Fibroblast of lung (primary cell): ENCODE measurements at regions not wholly inside any gene's neighbourhood (a gene's known extent, or its start where the extent isn't known, plus 50 kb on each side); places are given as distances from the start of the nearest gene placed in this dataset.

ENCODE experiments used
- DNase-seq, 2 donors: peaks; one replicate each; pipeline versions ENCODE4 v3.0.0 to v3.0.0-alpha.2; 2010; ENCODE audit warnings: low read depth in 2 of 2
- H2AFZ ChIP-seq: 2 replicates; pipeline ENCODE4 v1.5.1; 2012; ENCODE audit warnings: low read length, control low read depth, inconsistent platforms
- H3K27ac ChIP-seq: 2 replicates; pipeline ENCODE4 v1.5.1; 2011; ENCODE audit warnings: low read length, control low read depth; ENCODE audit not compliant: insufficient read depth
- H3K27me3 ChIP-seq: 2 replicates; pipeline ENCODE4 v1.5.1; 2011; ENCODE audit warnings: mild to moderate bottlenecking, low read length; ENCODE audit not compliant: control insufficient read depth, insufficient read depth
- H3K36me3 ChIP-seq: 2 replicates; pipeline ENCODE4 v1.5.1; 2011; ENCODE audit warnings: low read length; ENCODE audit not compliant: control insufficient read depth, insufficient read depth
- H3K4me1 ChIP-seq: 2 replicates; pipeline ENCODE4 v1.5.1; 2011; ENCODE audit warnings: low read length; ENCODE audit not compliant: control insufficient read depth, insufficient read depth; ENCODE audit errors: extremely low read depth
- H3K4me2 ChIP-seq: 2 replicates; pipeline ENCODE4 v1.5.1; 2011; ENCODE audit warnings: low read length, control low read depth; ENCODE audit not compliant: insufficient read depth; ENCODE audit errors: extremely low read depth
- H3K4me3 ChIP-seq, 4 experiments: fragments of 200-600 bp in 1 of 4; sonication (generic) in 1 of 4; replicated peaks in 1 of 4; 2 replicates each; pipeline ENCODE4 v1.5.1; 2011 to 2016; ENCODE audit warnings: low read length in 4 of 4, low read depth in 3 of 4, mild to moderate bottlenecking in 3 of 4, control low read depth in 2 of 4, inconsistent platforms in 1 of 4, mixed read lengths in 1 of 4; ENCODE audit not compliant: insufficient read depth in 1 of 4; ENCODE audit errors: control extremely low read depth in 1 of 4
- H3K79me2 ChIP-seq: 2 replicates; pipeline ENCODE4 v1.5.1; 2012; ENCODE audit warnings: mild to moderate bottlenecking, low read length, inconsistent platforms; ENCODE audit not compliant: control insufficient read depth, insufficient read depth
- H3K9ac ChIP-seq: 2 replicates; pipeline ENCODE4 v1.5.1; 2011; ENCODE audit warnings: mild to moderate bottlenecking, low read length, control low read depth; ENCODE audit not compliant: insufficient read depth
- H3K9me3 ChIP-seq: 2 replicates; pipeline ENCODE4 v1.5.1; 2012; ENCODE audit warnings: low read depth, low read length; ENCODE audit not compliant: control insufficient read depth, insufficient read depth
- H4K20me1 ChIP-seq: 2 replicates; pipeline ENCODE4 v1.5.1; 2011; ENCODE audit warnings: low read length; ENCODE audit not compliant: control insufficient read depth, insufficient read depth; ENCODE audit errors: extremely low read depth
- CTCF ChIP-seq, 2 donors: IDR thresholded peaks in 1 of 2; conservative IDR thresholded peaks in 1 of 2; 1 replicate in 1 of 2; 2 replicates in 1 of 2; pipeline ENCODE4 v1.5.1; 2011 to 2012; ENCODE audit warnings: low read length in 2 of 2, control low read depth in 1 of 2, inconsistent platforms in 1 of 2, low read depth in 1 of 2, mild to moderate bottlenecking in 1 of 2
- EZH2 ChIP-seq: IDR thresholded peaks from 2 replicates; pipeline ENCODE4 v1.5.1; 2012; ENCODE audit warnings: low read length, control low read depth, mild to moderate bottlenecking; ENCODE audit errors: missing control alignments

- no peaks in the 10 kb centered on the region for H3K4me1 ChIP-seq
- no peak overlapping the region for H3K9ac ChIP-seq
- no peaks in the 10 kb centered on the region for H3K79me2 ChIP-seq
- H3K4me2 ChIP-seq = no peak overlapping the region
- H4K20me1 ChIP-seq = no peaks in the 10 kb centered on the region
- no peaks in the 10 kb centered on the region for H3K36me3 ChIP-seq
- no peak overlapping the region for H3K27ac ChIP-seq
- no peak overlapping the region for H2AFZ ChIP-seq
- H3K9me3 ChIP-seq = no peaks in the 10 kb centered on the region
- no peak for TF ChIP-seq CTCF (conservative IDR thresholded peaks at IDR 0.05 in 1 of 2, IDR thresholded peaks at IDR 0.05 in 1 of 2; ENCODE audit: low read depth in 1 of 2, low read length in 2 of 2)
- no peak for TF ChIP-seq EZH2
- DNase-seq = no peak
- no peak overlapping the region for H3K4me3 ChIP-seq
- no peaks in the 10 kb centered on the region for H3K27me3 ChIP-seq
Observed at GRCh38 chr18:39403121-39403520, 1837.5 kb upstream of the CELF4 start.

GRCh38 chr18:39399662-39400061 is 1834.1 kb upstream of the CELF4 start:
- Histone ChIP-seq H3K27me3 (no peaks in the 10 kb centered on the region), H3K9me3 (no peaks in the 10 kb centered on the region), H3K4me1 (no peaks in the 10 kb centered on the region), H2AFZ (no peak overlapping the region), H3K79me2 (no peaks in the 10 kb centered on the region), H3K36me3 (no peaks in the 10 kb centered on the region), H3K4me2 (no peak overlapping the region), H3K27ac (no peak overlapping the region), H3K4me3 (no peak overlapping the region), H4K20me1 (no peaks in the 10 kb centered on the region), H3K9ac (no peak overlapping the region)
- DNase-seq = no peak
- TF ChIP-seq CTCF (conservative IDR thresholded peaks at IDR 0.05 in 1 of 2, IDR thresholded peaks at IDR 0.05 in 1 of 2; ENCODE audit: low read depth in 1 of 2, low read length in 2 of 2) = no peak

GRCh38 chr18:39396168-39396567 is 1830.6 kb upstream of the CELF4 start:
- no peaks in the 10 kb centered on the region for H3K79me2 ChIP-seq
- no peaks in the 10 kb centered on the region for H4K20me1 ChIP-seq
- no peak overlapping the region for H3K27ac ChIP-seq
- no peaks in the 10 kb centered on the region for H3K36me3 ChIP-seq
- no peaks in the 10 kb centered on the region for H3K27me3 ChIP-seq
- H3K4me1 ChIP-seq = no peaks in the 10 kb centered on the region
- TF ChIP-seq CTCF (conservative IDR thresholded peaks at IDR 0.05 in 1 of 2, IDR thresholded peaks at IDR 0.05 in 1 of 2; ENCODE audit: low read depth in 1 of 2, low read length in 2 of 2) (no peak), EZH2 (no peak)
- DNase-seq = no peak
- no peak overlapping the region for H3K4me3 ChIP-seq
- H3K9me3 ChIP-seq = no peaks in the 10 kb centered on the region
- H3K4me2 ChIP-seq = no peak overlapping the region
- H2AFZ ChIP-seq = no peak overlapping the region
- H3K9ac ChIP-seq = no peak overlapping the region
